PC-9 (cell line): ENCODE measurements at regions not wholly inside any gene's neighbourhood (a gene's known extent, or its start where the extent isn't known, plus 50 kb on each side); places are given as distances from the start of the nearest gene placed in this dataset.

Source experiments
- BruUV-seq: library from RNA; stranded (reverse); fragments of 400-500 nt; replicated peaks from 2 replicates; lab custom pipeline; 2021; lab: Mats Ljungman, UMichigan
- CTCF ChIA-PET: fragments of 300-600 bp; sonication (Branson Sonifier 250); formaldehyde crosslinking; loops from one replicate; lab custom pipeline; 2022; ENCODE audit warnings: antibody characterized with exemption; lab: Charles Lee
- POLR2A ChIA-PET: fragments of 300-600 bp; sonication (Branson Sonifier 250); formaldehyde crosslinking; loops from one replicate; lab custom pipeline; 2022; ENCODE audit warnings: antibody characterized with exemption; ENCODE audit not compliant: unreplicated experiment; lab: Charles Lee
- DNase-seq, 2 experiments: peaks; one replicate each; pipeline versions ENCODE4 v3.0.0 to v3.0.0-alpha.2; 2015 to 2022; ENCODE audit warnings: mixed read lengths in 1 of 2
- H2AFZ ChIP-seq: fragments of 200-600 bp; sonication (generic); 2 replicates; pipeline ENCODE4 v1.8.1; 2017; ENCODE audit warnings: antibody characterized with exemption
- H3F3A ChIP-seq: fragments of 200-600 bp; sonication (generic); 2 replicates; pipeline ENCODE4 v1.8.1; 2017; ENCODE audit warnings: antibody characterized with exemption, mild to moderate bottlenecking, low read depth; ENCODE audit not compliant: insufficient read depth
- H3K27ac ChIP-seq: fragments of 200-600 bp; sonication (generic); 2 replicates; pipeline ENCODE4 v1.6.1; 2016; ENCODE audit warnings: mixed run types
- H3K27me3 ChIP-seq: fragments of 200-600 bp; sonication (generic); 2 replicates; pipeline ENCODE4 v1.6.1; 2016; ENCODE audit warnings: low read depth, mixed run types; ENCODE audit not compliant: insufficient read depth
- H3K36me3 ChIP-seq: fragments of 200-600 bp; sonication (generic); 2 replicates; pipeline ENCODE4 v1.6.1; 2016; ENCODE audit warnings: low read depth, mixed run types
- H3K4me1 ChIP-seq: fragments of 200-600 bp; sonication (generic); replicated peaks from 2 replicates; pipeline ENCODE4 v1.6.1; 2016; ENCODE audit warnings: mixed run types; ENCODE audit not compliant: insufficient read depth
- H3K4me2 ChIP-seq: fragments of 200-600 bp; sonication (generic); 2 replicates; pipeline ENCODE4 v1.6.1; 2017; ENCODE audit warnings: mixed run types
- H3K4me3 ChIP-seq: fragments of 200-600 bp; sonication (generic); 2 replicates; pipeline ENCODE4 v1.6.1; 2016; ENCODE audit warnings: mixed run types
- H3K79me2 ChIP-seq: fragments of 200-600 bp; sonication (generic); 2 replicates; pipeline ENCODE4 v1.6.1; 2017; ENCODE audit warnings: low read depth, mixed run types
- H3K9me2 ChIP-seq: fragments of 200-600 bp; sonication (generic); 2 replicates; pipeline ENCODE4 v1.8.1; 2017; ENCODE audit warnings: mild to moderate bottlenecking; ENCODE audit not compliant: insufficient read depth
- H3K9me3 ChIP-seq: fragments of 200-600 bp; sonication (generic); 2 replicates; pipeline ENCODE4 v1.8.1; 2016; ENCODE audit warnings: low read depth; ENCODE audit not compliant: insufficient read depth
- H4K20me1 ChIP-seq: fragments of 200-600 bp; sonication (generic); 2 replicates; pipeline ENCODE4 v1.8.1; 2017; ENCODE audit not compliant: insufficient read depth
- CTCF ChIP-seq: fragments of 200-600 bp; sonication (generic); conservative IDR thresholded peaks from 2 replicates; pipeline ENCODE4 v1.6.1; 2017; ENCODE audit warnings: mixed run types, antibody characterized with exemption, mild to moderate bottlenecking, moderate library complexity
- EZH2 ChIP-seq: fragments of 200-600 bp; sonication (generic); IDR thresholded peaks from 2 replicates; pipeline ENCODE4 v1.8.0; 2017; ENCODE audit warnings: antibody characterized with exemption, low read depth
- intact Hi-C: fragments of 100-400 bp; cut with micrococcal nuclease; formaldehyde crosslinking; loops from one replicate; pipeline ENCODE4 v1.10.0; 2022; ENCODE audit not compliant: unreplicated experiment

- Histone ChIP-seq H4K20me1 (peaks cover 4% of the 10 kb centered on the region), H3K27me3 (peaks cover 72% of the 10 kb centered on the region), H3K4me1 (no peaks in the 10 kb centered on the region), H3F3A (no peaks in the 10 kb centered on the region), H3K4me3 (no peak overlapping the region), H3K9me3 (no peaks in the 10 kb centered on the region), H2AFZ (no peak overlapping the region), H3K79me2 (no peaks in the 10 kb centered on the region), H3K36me3 (no peaks in the 10 kb centered on the region), H3K9me2 (peaks cover 1% of the 10 kb centered on the region; the same call in 1 of the 2 replicates), H3K27ac (no peak overlapping the region), H3K4me2 (no peak overlapping the region)
- no TSS peak for BruUV-seq
- DNase-seq: no peak
- ChIA-PET POLR2A (no interaction called here), CTCF (no interaction called here)
- intact Hi-C loops: no loop called here
- TF ChIP-seq CTCF (no peak), EZH2 (no peak)
Measured at GRCh38 chr2:241986836-241987641, 117.5 kb downstream of the RTP5 start.

- peaks cover 72% of the 10 kb centered on the region for H3K27me3 ChIP-seq
- H3F3A ChIP-seq: no peaks in the 10 kb centered on the region
- H3K9me3 ChIP-seq: no peaks in the 10 kb centered on the region
- no peak overlapping the region for H2AFZ ChIP-seq
- no peak for TF ChIP-seq EZH2
- H3K27ac ChIP-seq: no peak overlapping the region
- no peaks in the 10 kb centered on the region for H3K4me1 ChIP-seq
- POLR2A ChIA-PET: no interaction called here
- H3K36me3 ChIP-seq: no peaks in the 10 kb centered on the region
- peaks cover 4% of the 10 kb centered on the region for H4K20me1 ChIP-seq
- peaks cover 4% of the 10 kb centered on the region; the same call in 1 of the 2 replicates for H3K9me2 ChIP-seq
- BruUV-seq: no TSS peak
- H3K4me2 ChIP-seq: no peak overlapping the region
- CTCF ChIA-PET: no interaction called here
- DNase-seq: no peak
- no peaks in the 10 kb centered on the region for H3K79me2 ChIP-seq
- H3K4me3 ChIP-seq: no peak overlapping the region
- intact Hi-C loops: no loop called here
Measured at GRCh38 chr2:241987726-241988125, 118.2 kb downstream of the RTP5 start.

GRCh38 chr2:241988146-241988545 lies 118.6 kb downstream of the RTP5 start:
- H3K36me3 ChIP-seq: no peaks in the 10 kb centered on the region
- no peak for TF ChIP-seq EZH2
- TF ChIP-seq CTCF: no peak
- H3K27me3 ChIP-seq: peaks cover 72% of the 10 kb centered on the region
- no peaks in the 10 kb centered on the region for H3K4me1 ChIP-seq
- no peak overlapping the region for H3K4me2 ChIP-seq
- no peak overlapping the region for H3K27ac ChIP-seq
- ChIA-PET POLR2A (no interaction called here), CTCF (no interaction called here)
- intact Hi-C loops: no loop called here
- H3K79me2 ChIP-seq: no peaks in the 10 kb centered on the region
- H2AFZ ChIP-seq: no peak overlapping the region
- peaks cover 4% of the 10 kb centered on the region for H4K20me1 ChIP-seq
- no peak overlapping the region for H3K4me3 ChIP-seq
- H3F3A ChIP-seq: no peaks in the 10 kb centered on the region
- H3K9me3 ChIP-seq: no peaks in the 10 kb centered on the region
- DNase-seq: no peak
- no TSS peak for BruUV-seq
- peaks cover 4% of the 10 kb centered on the region; the same call in 1 of the 2 replicates for H3K9me2 ChIP-seq
